ENCODE measurements at regions not wholly inside any gene's neighbourhood (a gene's known extent, or its start where the extent isn't known, plus 50 kb on each side); places are given as distances from the start of the nearest gene placed in this dataset.
"Not testable (repeated sequence)": the region's sequence is repeated elsewhere in the genome, so short reads cannot be mapped to it uniquely, and the experiment has no call there.

DNA sequence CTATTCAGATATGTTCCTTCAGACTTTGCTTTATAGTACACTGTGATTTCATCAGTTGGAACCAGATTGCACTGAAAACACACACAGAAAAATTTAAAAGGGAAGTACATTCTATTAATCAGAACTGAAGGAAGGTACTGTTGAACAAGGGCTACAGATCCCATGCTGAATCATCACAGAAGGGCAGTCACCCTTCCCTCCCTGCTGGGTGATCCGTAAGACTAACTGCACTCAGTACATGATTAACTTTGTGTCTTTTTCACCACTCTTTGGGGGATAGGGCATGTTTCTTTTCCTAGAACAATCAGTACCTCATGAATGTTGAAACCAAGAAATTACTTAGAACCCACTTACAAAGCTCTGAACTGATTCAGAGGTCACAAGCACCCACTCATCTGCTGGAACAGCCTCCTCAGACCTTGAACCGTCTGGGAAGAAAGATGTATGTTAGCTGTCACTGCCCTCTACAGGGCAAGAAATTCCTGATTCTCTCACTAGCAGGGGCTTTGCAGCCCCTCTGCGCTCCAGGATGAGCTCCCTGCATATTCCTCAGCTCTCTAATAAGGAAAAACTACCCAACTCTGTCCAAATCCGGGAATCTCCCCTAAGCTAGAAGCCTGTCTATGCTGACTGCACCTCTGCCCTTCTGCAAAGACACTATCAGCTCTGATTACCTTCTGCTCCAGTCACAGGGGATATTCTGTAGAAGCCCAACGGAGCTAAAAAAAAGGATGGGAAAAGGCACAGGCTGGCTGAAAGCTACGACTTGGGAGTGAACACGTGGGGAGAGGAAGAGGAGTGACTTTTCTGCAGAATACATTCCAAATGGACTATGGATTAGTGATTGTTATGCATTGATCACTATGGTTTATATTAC is 51.0 kb downstream of the IARS1 start:
- peak; percentile 46 for DNase-seq

DNA sequence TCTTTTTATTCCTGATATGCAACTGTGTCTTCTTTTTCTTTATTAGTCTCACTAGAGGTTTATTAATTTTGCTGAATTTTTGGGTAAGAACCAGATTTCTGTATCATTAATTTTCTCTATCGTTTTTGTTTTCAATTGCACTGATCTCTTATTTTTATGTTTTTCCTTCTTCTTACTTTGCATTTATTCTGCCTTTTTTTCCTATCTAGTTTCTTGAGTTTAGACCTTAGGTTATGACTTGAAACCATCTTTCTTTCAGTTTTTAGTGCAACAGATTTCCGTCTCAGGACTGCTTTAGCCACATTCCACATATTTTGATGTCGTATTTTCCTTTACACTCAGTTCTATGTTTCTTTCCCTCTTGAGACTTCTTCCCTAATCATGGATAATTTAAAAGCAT is 56.6 kb downstream of the IARS1 start:
- DNase-seq: no peak

DNA sequence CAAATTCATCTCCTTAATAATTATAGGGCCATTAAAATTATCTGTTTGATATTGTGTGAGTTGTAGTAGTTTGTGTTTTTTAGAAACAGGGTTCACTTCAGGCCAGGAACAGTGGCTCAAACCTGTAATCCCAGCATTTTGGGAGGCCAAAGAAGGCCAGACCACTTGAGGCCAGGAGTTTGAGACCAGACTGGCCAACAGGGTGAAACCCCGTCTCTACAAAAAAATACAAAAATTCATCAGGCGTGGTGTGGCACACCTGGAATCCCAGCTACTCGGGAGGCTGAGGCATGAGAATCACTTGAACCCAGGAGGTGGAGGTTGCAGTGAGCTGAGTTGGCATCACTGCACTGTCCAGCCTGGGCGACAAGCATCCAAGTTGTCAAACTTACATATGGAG is 57.0 kb downstream of the IARS1 start:
- no peak for DNase-seq

DNA sequence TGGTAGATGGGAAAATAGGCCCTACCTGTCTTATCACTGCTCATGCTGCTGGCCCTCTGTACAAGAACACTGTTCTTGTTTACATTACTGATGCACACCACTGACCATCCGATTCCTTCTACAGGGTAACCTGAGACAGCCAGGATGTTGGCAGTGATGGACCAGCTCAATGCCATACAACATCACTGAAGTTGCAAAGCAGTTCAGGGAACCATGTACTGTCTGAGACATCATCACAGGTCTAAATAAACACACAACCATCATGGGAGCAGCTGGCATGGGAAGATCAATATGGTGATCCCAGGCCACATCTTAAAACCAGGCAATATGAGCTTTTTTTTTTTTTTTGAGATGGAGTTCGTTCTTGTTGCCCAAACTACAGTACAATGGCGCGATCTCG is 59.0 kb downstream of the IARS1 start:
- DNase-seq: no peak

DNA sequence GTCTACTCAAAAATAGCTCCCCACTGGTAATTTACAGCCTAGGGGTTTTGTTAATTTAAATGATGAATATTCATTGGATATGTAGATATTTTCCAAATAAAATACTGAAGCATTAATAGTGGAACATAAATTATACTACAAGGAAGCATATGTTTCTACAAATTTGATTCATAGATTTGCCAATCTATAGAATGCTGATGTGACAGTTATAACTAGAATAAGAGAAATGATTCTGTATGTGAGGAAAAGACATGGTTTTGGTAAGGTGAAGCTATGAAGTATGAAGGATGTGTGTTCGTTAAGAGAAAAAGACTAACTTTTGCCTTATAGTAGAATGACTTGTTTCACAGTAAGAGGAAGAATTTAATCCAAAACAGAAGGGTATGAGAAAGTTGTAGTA is 61.3 kb downstream of the IARS1 start:
- DNase-seq: no peak

DNA sequence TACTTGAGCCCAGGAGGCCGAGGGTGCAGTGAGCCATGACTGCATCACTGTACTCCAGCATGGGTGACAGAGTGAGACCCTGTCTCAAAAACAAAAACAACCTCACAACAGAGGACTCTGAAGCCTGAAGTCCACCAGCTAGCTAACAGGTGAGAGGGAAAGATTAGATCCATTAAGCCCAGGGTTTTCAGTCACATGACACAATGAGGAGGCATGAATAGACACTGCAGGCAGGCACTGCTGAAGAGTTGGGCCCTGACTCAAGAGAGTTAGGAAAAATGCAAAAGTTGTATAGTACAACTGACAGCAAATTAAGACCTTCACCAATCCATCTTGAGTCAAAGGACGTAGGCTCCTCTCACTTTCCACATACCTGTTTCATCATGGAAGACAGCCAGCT is 64.9 kb downstream of the IARS1 start:
- no peak for DNase-seq

DNA sequence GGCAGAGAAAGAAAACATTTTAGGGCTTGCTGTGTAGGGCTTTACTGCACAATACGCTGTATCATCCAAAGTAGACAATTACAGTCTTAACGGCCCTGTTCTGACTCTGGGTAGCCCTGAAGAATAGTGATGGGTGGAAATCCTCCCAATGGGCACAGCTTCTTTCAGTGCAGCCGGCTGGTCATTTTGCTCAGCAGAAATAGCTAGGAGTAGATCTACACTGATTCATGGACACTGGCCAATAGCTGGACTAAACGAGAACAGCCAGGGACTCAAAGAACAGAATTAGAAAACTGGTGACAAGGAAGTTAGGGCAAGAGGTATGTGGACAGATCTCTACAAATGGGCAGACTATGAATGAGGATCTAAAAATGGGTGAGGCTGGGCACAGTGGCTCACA is 69.3 kb downstream of the IARS1 start:
- no peak for DNase-seq

DNA sequence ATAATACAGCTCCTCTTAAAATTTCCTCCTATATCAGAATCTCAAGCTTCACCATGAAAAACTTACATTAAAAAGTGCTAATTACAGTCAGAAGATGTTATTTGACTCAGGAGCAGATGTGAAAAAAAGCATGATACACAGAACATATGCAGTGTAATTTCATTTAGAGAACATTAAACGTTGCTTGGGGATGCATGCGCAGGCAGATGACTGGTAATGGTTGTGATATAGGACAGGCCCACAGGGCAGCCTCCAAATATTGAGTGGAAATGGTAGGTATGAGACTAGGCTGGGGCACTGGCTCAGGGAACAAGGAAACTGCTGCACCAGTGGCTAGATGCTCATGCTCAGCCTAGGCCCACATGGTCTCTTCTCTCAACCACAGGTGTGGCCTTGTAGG is 69.7 kb downstream of the IARS1 start:
- no peak for DNase-seq

DNA sequence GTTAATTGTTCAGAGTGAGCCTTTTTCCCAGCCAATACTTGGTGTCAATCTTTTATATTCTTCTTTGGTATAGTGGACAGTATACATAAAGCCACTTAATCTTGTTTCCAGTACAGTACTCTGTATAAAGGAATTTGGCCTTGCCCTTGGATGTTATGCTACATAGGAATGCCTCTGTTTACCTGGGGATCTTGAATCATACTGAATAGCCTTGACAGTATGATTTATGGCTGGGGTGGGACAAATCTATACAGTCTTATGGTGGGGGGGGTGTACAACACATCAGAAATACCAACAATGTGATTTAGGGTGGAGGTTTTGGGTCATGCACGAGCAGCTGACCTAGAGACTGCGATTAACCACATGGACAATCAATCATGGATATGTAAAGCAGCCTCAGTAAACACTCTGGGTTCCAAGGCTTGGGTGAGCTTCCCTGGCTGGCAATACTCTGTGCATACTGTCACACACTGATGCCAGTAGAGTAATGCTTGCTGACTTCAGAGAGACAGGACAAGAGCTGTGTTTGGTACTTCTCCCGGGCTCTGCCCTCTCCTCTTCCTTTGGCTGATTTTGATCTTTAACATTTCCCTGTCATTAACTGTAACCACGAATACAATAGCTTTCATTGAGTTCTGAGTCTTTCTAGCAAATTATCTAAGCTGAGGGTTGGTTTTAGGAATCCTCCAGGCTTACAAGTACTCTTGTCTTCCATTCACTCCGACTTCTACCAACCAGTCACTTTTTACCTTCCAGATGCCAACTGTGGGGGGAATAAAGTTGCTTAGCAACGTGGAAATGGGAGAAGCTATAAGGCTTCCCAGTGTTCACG is 84.6 kb downstream of the IARS1 start:
- no peak for DNase-seq

DNA sequence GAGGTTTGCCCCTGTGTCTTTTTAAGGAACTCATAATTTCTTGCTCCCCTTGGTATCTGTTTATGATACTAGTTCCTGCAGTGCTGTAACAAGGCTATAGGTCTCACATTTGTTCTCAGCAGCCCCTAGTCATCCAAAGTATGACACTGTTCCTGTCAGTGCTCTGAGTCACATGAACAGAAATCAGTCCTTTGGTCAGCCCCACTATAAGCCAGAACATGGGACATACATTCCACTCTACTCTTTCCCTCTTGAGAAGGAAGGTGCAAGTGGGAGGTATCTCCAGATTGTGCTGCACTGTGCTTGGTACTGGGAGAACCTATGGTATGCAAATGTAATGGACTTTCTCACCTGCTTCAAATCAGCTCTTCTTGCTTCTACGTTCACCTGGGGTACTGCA is 87.0 kb downstream of the IARS1 start:
- DNase-seq: no peak

DNA sequence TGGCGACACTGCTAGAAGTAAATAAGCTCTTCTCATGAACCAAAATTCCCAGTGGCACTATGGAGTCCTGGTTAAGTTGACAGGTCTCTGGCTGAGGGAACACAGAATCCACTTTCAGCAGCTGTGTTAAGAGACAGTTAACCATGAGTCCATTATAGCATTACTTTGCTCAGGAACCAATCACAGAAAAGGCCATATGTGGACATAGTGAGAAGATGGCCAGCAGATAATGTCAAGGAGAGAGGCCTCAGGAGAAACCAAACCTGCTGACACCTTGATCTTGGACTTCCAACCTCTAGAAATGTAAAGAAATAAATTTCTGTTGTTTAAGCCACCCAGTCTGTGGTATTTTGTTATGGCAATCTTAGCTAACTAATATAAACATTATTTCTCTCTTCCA is 88.7 kb upstream of the SPTLC1 start:
- not testable (repeated sequence) for DNase-seq

DNA sequence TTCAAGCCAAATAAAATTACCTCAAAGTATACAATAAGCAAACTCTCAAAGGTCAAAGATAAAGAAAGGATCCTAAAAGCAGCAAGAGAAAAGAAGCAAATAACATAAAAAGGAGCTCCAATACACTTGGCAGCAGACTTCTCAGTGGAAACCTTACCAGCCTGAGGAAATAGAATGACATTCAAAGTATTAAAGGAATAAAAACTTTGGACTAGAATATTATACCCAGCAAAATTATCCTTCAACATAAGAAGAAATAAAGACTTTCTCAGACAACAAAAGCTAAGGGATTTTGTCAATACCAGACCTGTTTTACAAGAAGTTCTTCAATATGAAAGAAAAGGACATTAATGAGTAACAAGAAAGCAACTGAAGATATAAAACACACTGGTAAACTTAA is 83.0 kb upstream of the SPTLC1 start:
- DNase-seq: not testable (repeated sequence)

DNA sequence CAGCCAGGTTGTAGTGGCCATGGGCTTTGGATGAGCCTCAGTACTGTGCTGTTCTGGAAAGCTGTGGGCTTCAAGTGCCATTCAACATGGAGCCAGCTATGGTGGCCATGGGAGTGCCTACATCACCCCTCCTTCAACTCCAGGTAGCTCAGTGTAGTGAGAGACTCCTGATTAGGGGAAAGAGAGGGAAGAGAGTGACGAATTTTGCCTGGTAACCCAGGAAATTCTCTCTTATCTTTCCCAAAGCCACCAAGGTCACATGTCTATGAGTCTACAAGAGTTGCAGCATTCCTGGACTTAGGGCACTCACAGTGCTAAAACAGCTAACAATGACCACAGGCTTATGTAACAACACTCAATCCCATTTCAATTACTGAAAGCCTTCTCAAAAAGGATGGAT is 81.7 kb upstream of the SPTLC1 start:
- DNase-seq: no peak

DNA sequence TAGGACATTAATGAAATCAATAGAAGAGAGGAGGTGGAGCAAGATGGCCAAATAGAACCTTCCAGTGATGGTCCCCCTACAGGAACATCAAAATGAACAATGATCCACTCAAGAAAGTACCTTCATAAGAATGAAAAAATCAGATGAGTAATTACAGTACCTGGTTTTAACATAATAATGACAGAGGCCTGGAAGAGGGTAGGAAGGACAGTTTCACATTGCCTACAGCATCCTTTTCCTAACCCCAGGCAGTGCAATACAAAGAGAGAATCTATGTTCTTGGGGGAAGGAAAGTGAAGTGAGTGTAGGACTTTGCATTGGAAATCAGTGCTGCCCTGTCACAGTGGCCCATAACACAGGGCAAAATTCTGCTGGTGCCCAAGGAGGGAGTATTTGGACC is 81.2 kb upstream of the SPTLC1 start:
- DNase-seq: no peak

DNA sequence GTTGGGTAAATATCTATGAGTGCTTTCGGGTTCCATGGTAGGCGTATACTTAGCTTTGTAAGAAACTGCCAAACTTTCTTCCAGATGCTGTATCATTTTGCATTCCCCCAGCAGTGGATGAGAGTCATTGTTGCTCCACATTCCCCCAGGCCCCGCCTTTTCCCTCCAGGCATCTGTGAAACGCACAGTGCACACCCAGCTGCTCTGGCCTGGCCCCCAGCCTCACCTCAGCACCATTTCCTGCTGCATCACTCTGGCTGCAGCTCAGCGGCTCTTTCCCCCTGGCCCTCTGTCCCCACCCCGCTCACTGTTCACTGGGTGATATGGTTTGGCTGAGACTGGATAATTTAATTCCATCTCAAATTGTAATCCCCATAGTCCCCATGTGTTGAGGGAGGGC is 76.6 kb upstream of the SPTLC1 start:
- DNase-seq: peak; percentile 40

DNA sequence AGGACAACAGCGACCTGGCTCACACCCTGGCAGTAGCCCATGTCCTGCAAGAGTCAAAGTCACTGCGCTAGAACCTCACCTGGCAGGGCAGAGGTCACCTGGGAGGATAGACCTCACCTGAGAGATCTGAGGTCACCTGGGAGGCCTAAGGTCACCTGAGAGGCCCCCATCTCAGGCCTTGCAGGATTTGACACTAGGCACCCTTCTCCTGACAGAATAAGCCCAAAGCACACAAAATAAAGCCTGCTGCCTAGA is 75.2 kb upstream of the SPTLC1 start:
- no peak for DNase-seq

DNA sequence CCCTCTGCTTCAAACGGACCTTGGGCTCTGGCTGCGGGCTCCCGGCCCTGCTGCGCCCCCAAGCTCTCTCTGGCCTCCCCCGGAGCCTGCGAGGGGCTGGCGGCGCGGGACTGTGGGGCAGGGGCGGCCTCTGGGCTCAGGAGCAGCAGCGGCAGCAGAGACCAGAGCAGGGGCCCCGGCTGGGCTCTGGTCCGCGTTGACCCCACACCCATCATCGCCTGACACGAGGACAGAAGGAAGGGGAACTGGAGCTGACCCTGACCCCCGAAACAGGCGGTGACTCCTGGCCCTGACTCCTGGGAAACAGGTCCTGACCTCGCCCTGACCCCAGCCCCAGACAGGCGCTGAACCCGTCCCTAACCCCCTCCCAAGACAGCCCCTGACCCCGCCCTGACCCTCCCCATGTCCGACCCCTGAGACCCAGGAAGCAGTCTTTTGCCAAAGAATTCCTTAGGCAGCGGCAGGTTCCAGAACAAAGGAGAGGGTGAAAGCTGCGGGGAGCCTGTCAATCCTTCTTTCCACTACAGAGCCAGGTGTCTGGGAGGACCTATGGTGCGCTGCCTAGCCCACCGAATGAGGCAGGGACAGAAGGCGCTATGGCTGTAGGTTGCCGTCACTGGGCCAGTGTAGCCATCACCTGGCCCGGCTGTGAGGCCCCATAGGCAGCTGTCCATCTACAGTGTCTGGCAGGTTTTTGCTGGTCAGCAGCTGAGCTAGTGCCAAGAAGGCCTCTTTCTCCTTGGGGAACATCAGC is 74.7 kb upstream of the SPTLC1 start:
- DNase-seq: no peak

DNA sequence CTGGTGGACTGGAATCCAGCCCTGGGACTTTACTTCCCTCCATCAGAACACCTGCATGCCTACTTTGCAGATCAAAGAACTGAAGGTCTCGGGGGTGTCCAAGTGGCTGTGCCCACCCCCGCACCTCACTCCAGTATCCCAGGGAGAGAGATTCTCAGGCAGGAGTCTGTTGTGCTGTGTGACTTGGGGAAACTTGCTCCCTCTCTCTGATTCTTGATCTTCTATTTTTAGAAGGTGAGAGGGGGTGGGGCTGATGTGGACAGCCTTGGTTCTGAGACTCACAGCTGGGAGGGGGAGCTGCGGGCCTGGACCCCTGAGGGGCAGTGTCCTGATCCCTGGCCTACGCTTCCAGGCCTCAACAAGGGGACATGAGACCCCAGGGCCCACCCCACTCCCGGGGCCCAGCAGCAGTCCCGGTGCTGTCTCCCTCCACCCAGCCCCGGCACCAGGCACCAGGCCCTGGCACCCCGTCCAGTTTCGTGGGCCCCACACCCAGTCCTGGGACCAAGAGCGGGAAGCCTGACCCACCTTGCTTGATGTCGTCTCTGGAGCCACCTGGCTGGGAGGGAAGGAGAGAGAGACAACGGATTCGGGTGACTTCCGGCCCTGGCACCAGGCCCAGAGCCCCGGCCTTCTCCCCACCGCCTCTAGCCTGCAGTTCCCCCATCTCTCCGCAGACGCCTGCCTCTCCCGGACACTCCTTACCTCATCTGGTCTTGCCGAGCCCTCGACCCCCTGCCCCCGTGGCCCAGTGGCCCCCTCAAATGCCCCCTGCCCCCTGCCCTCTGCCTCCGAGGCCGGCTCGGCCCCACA is 74.0 kb upstream of the SPTLC1 start:
- DNase-seq: no peak

DNA sequence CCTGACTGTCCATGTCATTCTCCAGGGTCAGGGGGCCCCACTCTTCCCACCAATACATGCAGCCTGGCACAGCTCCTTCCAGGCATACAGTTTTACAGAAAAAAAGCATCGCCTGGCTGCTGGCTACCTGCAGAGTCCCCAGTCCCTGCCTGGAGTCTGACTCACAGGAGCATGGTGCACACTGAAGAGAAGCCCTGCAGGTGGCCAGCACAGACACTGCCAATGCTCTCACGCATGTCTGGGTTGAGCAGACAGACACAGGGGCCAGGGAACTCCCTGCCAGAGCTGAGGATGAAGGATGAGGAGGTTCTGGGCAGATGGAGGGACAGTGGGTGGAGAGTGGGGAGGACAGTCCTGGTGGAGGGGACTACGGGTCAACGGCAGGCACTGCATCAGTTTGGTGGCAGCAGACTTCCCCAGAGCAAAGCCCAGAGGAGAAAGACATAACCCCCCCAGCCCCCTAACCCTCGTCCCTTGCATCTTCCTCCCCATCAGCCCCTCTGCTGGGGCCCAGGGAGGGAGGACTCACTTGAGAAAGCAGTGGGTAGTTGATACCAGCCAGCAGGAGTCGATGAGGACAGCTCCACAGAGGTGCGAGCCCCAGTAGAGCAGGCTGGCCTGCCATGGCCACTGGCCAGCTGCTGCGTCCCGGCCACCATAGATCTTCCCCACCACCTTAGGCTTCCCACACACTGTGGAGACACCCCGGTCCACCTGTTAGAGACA is 72.9 kb upstream of the SPTLC1 start:
- DNase-seq: no peak

DNA sequence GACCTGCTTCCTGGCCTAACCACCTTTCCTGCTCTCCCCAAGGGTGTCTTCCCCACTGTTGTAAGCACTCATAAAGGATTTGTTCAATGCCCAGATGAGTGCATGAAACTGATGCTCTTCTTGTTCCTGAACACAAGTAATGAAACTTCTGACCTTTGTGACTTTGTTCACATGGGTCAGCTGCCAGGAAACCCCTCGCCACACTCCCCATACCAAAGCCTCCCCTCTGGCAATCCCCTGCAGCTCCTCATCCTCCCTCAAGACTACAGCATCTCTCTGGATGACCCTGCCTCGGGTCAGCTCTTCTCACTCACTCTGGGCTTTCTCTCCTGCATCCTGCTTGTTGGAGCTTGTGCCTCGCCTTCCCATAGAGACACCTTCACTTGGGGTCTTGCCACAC is 72.2 kb upstream of the SPTLC1 start:
- no peak for DNase-seq

DNA sequence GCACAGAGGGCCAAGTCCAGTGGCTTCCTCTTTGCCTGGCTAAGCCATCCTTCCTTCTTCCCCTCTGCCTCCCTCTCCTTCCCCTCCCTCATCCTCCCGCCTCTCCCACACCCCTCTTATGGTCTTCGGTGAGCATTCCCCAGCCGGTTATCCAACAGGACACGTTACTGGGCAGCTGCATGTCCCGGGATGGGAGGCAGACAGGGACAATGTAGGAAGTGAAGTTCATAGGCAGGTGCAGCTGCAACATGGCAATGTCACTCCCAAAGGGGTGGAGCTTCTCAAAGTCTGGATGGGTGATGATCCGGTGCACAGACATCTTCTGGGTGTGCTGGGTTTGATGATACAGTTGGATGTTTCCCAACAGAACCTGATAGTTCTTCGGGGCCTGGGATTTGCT is 71.4 kb upstream of the SPTLC1 start:
- no peak for DNase-seq

DNA sequence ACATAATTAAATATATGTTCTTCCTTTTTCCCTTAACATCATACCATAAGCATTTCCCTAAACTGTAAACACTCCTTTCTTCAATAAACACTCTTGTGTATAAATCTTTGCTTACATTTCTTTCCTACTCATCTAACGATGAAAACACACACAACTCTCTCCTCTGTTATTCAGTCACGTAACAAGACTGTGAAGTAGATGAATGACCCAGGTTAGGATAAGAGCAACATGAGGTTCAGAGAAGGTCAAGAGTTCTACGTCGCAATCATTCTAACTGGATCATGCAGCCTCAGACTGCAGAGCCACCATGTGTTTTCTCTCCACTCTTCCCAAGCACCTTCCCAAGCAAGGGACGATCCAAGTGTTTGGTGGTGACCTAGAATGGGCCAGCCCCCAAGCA is 70.5 kb upstream of the SPTLC1 start:
- no peak for DNase-seq

Measured in fibroblast of skin of right quadriceps (primary cell).